ENCODE measurements at regions not wholly inside any gene's neighbourhood (a gene's known extent, or its start where the extent isn't known, plus 50 kb on each side); places are given as distances from the start of the nearest gene placed in this dataset.
"Not testable (repeated sequence)": the region's sequence is repeated elsewhere in the genome, so short reads cannot be mapped to it uniquely, and the experiment has no call there.

DNA sequence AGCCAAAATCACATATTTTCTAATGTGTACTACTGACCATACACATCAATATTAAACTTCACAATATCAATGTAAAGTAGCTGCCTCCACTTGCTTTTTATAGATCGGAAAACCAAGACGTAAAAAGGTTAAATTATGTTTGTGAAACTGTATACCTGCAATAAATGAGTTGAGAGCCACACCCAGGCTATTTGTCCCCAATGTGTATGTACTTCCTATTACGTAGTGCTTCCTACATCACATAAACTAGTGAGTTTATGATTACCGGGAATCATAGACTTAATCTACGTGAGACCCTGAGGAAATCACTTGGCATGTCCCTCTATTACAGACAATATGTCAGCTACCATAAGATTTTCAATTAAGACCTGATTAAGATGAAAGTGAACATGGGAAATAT, 903.4 kb downstream of the RAB28 start:
- DNase-seq (ENCODE audit: low spot score): no peak

DNA sequence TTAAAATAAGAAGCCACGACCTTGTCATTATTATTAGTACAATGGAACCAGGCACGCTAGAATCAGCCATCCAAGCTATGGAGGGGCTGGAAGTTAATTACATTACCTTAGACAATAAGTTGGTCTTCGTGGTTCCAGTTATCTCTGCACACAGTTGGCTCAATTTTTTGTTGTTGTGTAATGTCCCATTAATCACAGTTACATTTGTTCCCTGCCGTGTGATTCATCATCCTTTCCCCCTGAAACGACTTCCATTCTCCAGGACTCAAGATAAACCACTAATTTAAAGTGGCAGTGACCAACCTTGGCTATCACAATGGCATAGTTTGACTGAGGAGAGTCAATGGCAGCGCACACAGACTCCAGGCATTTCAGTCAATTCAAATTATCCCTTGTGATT, 905.0 kb downstream of the RAB28 start:
- DNase-seq (ENCODE audit: low spot score): no peak

- no peak for DNase-seq (ENCODE audit: low spot score)
Measured at GRCh38 chr4:12576409-12576808, 907.7 kb downstream of the RAB28 start.

GRCh38 chr4:12573716-12574115, 910.4 kb downstream of the RAB28 start:
- DNase-seq (ENCODE audit: low spot score): no peak

DNA sequence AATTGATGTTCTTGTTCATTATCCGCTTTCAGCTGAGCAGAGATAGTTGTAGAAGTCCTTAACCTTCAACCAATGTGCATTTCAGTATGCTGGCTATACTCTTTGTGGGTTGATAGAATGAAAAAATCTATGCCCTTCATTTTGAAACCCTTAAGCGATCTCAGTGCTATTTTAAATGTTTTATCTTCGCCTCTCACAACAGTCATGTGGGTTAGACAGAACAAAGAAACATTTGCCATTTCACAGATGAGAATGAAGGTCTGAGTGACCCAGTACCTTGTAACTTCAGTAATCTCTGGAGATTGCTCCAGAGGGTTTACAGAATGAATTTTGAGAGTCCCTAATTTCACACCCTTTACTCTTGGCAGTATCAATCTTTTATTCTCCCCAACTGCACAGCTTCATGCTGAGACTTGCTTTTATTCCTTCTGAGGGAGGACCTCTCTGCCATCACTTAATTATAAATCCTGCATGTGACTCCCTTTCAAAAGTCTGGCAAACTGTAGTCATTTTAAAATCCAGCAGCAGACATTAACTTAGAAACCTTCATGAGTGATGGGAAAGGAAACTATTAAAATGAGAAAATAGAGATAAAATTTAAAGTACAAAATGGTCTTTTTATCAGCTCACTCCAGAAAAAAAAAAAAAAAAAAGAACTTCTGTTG, 921.5 kb downstream of the RAB28 start:
- DNase-seq (ENCODE audit: low spot score): no peak

- DNase-seq (ENCODE audit: low spot score): no peak
Measured at GRCh38 chr4:12562021-12562420, 922.1 kb downstream of the RAB28 start.

DNA sequence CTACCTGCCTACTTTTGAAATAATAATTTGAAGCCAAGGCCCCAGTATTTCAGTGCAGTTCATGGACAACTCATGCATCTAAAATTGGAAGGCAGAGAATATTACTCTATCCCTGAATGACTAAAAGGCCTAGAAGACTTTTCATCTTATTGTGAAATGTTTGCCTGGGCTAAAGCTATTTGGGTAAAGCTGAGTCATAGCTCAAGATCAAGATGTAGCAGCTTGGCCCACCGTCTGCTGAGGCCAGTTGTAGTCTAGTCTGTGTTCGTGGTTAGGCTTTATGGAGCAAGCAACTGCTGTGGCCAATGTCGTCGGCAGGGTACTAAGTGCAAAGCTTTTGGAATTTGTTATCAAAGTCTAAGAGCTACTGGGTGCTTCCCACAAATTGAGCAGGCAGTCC, 929.1 kb downstream of the RAB28 start:
- no peak for DNase-seq (ENCODE audit: low spot score)

- no peak for DNase-seq (ENCODE audit: low spot score)
Measured at GRCh38 chr4:12548678-12549077, 935.5 kb downstream of the RAB28 start.

GRCh38 chr4:12545812-12546211, 938.3 kb downstream of the RAB28 start:
- no peak for DNase-seq (ENCODE audit: low spot score)

- DNase-seq (ENCODE audit: low spot score): no peak
Measured at GRCh38 chr4:12538162-12538561, 946.0 kb downstream of the RAB28 start.

GRCh38 chr4:12534684-12535083, 949.5 kb downstream of the RAB28 start:
- no peak for DNase-seq (ENCODE audit: low spot score)

GRCh38 chr4:12519426-12519825, 964.7 kb downstream of the RAB28 start:
- no peak for DNase-seq (ENCODE audit: low spot score)

- no peak for DNase-seq (ENCODE audit: low spot score)
Measured at GRCh38 chr4:12507868-12508481, 976.2 kb downstream of the RAB28 start.

- DNase-seq (ENCODE audit: low spot score): no peak
Measured at GRCh38 chr4:12500409-12500808, 983.7 kb downstream of the RAB28 start.

GRCh38 chr4:12499693-12500092, 984.4 kb downstream of the RAB28 start:
- DNase-seq (ENCODE audit: low spot score): no peak

DNA sequence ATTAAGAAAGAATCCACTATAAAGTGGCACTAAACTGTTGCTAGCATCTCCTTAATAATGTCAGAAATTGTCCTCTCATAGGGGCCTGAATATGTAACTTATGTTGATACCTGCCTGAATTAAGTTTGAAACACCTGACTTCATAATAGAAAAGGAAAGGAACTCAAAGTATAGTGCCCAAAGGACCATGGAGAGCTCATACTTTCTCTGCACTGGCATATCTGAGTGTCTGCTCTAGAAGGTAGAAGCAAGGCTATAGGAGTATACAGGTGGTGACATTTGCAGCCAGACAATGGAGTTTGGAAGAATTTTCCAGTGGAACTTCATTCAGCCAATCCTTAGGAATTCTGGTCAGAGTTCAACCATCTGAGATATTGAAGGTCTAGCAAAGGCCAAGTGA, 988.9 kb downstream of the RAB28 start:
- DNase-seq (ENCODE audit: low spot score): no peak

DNA sequence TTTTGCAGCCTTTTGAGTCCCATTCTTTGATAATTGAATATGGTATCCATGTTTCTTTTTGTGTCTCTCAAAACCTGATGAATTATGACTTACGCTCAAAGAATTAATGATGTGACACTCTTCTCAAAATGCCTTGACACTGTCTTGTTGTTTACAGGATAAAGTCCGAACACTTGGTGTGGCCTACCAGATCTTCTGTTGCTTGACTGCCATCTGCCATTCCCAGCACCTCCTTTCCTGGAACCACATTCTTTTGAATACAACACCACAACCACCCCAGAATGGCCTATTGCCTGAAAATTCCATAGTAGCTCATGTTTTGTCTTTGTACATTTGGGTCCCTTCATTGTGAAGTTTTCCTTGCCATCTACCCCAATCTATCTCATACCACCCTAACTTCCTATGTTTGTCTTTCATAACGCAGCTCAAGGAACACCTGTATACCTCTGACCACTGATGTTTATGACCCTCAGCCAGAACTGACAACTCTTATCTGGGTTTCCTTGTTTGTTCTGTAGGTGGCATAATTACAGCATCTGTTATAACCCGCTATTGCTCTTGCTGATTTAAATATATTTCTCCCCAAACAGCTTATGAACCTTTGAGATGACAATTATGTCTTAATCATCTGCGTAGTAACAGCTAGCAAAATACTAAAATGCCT, 991.3 kb downstream of the RAB28 start:
- no peak for DNase-seq (ENCODE audit: low spot score)

DNA sequence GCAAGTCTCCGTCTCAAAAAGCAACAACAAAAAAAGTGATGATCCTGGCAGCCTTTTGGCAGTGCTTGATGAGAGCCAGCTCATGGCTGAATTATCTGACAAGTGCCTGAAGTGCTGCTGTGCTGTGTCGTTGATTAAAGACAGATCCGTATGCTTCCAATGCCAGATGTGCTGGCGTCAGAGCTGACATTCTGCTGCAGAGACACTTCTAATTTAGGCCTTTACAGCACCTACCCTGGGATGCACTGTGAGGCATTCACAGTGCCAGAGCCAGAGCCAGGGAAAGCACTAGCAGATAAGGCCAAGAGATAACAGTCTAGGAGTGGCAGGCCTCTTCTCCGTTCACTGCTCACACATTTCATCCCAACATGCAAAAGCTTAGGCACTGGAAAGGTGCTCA, 995.5 kb downstream of the RAB28 start:
- DNase-seq (ENCODE audit: low spot score): no peak

DNA sequence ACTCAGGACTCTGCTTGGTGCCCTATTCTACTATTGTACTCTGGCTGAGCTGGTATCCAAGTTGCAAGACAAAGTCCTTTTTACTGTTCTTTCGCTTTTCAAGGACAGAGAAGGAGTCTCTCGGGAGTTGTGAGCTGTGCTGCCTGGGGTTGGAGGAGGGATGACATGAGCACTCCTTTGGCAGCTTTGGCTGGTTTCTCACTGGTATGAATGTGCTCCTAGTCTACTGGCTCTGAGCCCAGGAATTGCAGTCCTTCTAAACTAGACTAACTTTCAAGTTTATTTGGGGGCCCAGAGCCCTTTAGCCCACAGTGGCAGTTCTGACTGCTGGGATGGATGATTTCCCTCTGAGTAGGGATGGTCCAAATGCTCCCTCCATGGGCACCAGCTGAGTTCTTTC, 997.1 kb downstream of the RAB28 start:
- DNase-seq (ENCODE audit: low spot score): no peak

DNA sequence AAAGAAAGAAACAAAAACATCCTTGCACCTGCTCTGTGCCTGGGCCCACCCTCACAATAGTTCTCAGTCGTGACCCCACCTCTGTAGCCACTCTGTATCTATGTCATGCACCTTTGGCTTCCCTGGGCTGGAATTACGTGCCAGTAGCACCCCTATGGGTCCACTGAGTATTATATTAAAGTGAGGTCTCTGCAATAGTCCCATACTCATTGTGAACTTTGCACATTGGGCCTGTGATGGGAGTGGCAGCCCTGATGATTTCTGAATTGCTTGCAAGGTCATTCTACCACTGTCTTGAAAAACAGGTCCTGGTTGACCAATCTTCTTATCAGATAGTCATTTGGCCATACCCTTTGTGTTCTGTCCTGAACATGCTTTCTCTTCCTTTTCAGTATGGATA, 1012.1 kb downstream of the RAB28 start:
- DNase-seq (ENCODE audit: low spot score): no peak

GRCh38 chr4:12471193-12471592, 1012.9 kb downstream of the RAB28 start:
- DNase-seq (ENCODE audit: low spot score): no peak

- DNase-seq (ENCODE audit: low spot score): not testable (repeated sequence)
Measured at GRCh38 chr4:12461576-12461975, 1022.6 kb downstream of the RAB28 start.

GRCh38 chr4:12459126-12459525, 1025.0 kb downstream of the RAB28 start:
- no peak for DNase-seq (ENCODE audit: low spot score)

DNA sequence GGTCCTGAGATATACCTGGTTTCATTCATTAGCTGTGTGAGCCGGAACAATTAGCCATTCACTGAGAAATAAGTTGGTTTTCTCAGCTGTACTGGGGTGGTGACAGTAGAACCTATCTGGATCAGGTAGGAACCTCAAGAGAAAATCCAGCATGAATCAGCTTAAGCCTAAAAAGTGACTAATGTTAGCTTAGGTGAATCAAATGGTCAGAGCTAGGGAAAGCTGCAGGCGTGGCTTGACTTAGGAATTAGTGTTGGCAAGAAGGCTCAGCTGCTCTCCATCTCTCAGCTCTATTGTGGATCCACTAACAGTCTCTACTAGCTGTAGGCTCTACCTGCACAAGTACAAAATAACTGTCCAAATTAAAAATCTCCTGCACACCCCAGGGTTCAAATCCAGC, 1025.5 kb downstream of the RAB28 start:
- DNase-seq (ENCODE audit: low spot score): no peak
